ENCODE measurements at regions not wholly inside any gene's neighbourhood (a gene's known extent, or its start where the extent isn't known, plus 50 kb on each side); places are given as distances from the start of the nearest gene placed in this dataset.

GRCh38 chr2:116222793-116223192 is 1591.7 kb upstream of the DDX18 start:
- TF ChIP-seq RCOR1 (conservative IDR thresholded peaks at IDR 0.05; ENCODE audit: low read depth, low read length) (no peak), TAF1 (IDR thresholded peaks at IDR 0.05; ENCODE audit: borderline replicate concordance, low read depth, low read length) (no peak), POLR2AphosphoS5 (IDR thresholded peaks at IDR 0.05; ENCODE audit: low read length) (no peak), NFYB (IDR thresholded peaks at IDR 0.05; ENCODE audit: insufficient read depth, low read depth, low read length) (no peak), RAD21 (IDR thresholded peaks at IDR 0.05; ENCODE audit: insufficient read depth, low read depth, low read length) (no peak), KLF5 (IDR thresholded peaks at IDR 0.05; ENCODE audit: partially characterized antibody) (no peak), HDAC2 (IDR thresholded peaks at IDR 0.05) (no peak), CEBPB (IDR thresholded peaks at IDR 0.05; ENCODE audit: borderline replicate concordance in 1 of 2, low read depth in 2 of 2, low read length in 2 of 2) (no peak), NFIC (IDR thresholded peaks at IDR 0.05; ENCODE audit: low read depth, low read length) (no peak), CTCF (IDR thresholded peaks at IDR 0.05 in 2 of 3, conservative IDR thresholded peaks at IDR 0.05 in 1 of 3; ENCODE audit: control insufficient read depth in 2 of 3, extremely low read depth in 1 of 3, insufficient read depth in 1 of 3, low read depth in 3 of 3, low read length in 3 of 3) (no peak), SRF (IDR thresholded peaks at IDR 0.05; ENCODE audit: low read depth in 2 of 2, low read length in 2 of 2) (no peak), EZH2 (IDR thresholded peaks at IDR 0.05; ENCODE audit: borderline replicate concordance, control insufficient read depth, low read depth, low read length) (no peak)
- TF ChIP-seq, protein P1, sequence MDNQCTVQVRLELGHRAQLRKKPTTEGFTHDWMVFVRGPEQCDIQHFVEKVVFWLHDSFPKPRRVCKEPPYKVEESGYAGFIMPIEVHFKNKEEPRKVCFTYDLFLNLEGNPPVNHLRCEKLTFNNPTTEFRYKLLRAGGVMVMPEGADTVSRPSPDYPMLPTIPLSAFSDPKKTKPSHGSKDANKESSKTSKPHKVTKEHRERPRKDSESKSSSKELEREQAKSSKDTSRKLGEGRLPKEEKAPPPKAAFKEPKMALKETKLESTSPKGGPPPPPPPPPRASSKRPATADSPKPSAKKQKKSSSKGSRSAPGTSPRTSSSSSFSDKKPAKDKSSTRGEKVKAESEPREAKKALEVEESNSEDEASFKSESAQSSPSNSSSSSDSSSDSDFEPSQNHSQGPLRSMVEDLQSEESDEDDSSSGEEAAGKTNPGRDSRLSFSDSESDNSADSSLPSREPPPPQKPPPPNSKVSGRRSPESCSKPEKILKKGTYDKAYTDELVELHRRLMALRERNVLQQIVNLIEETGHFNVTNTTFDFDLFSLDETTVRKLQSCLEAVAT (IDR thresholded peaks at IDR 0.05): no peak
- TF ChIP-seq, protein P2, sequence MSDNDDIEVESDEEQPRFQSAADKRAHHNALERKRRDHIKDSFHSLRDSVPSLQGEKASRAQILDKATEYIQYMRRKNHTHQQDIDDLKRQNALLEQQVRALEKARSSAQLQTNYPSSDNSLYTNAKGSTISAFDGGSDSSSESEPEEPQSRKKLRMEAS (IDR thresholded peaks at IDR 0.05; ENCODE audit: low read depth, low read length): no peak

All from GM12878 (cell line).